C4-2B (cell line): ENCODE measurements at regions not wholly inside any gene's neighbourhood (a gene's known extent, or its start where the extent isn't known, plus 50 kb on each side); places are given as distances from the start of the nearest gene placed in this dataset.

Experiments
- H3K27ac ChIP-seq: fragments of 450-650 bp; 2 replicates; pipeline ENCODE4 v1.5.1; 2017
- CTCF ChIP-seq: fragments of 450-650 bp; conservative IDR thresholded peaks from 2 replicates; pipeline ENCODE4 v1.5.1; 2017; ENCODE audit warnings: mild to moderate bottlenecking
- ZFX ChIP-seq: fragments of 450-650 bp; IDR thresholded peaks from 2 replicates; pipeline ENCODE4 v1.6.1; 2017

- H3K27ac ChIP-seq, result no peak overlapping the region
- no peak for TF ChIP-seq ZFX
- no peak for TF ChIP-seq CTCF
Observed at GRCh38 chrX:139141370-139141769, 389.2 kb upstream of the F9 start.

- H3K27ac ChIP-seq, result no peak overlapping the region
- no peak for TF ChIP-seq ZFX
- TF ChIP-seq CTCF, result no peak
Observed at GRCh38 chrX:139134316-139134715, 396.2 kb upstream of the F9 start.

GRCh38 chrX:139126493-139126892 is 404.0 kb upstream of the F9 start:
- TF ChIP-seq CTCF (peak; percentile 63), ZFX (no peak)
- no peak overlapping the region for H3K27ac ChIP-seq

GRCh38 chrX:139125916-139126315 is 404.6 kb upstream of the F9 start:
- H3K27ac ChIP-seq, result no peak overlapping the region
- no peak for TF ChIP-seq ZFX
- no peak for TF ChIP-seq CTCF

GRCh38 chrX:139121616-139122286 is 408.8 kb upstream of the F9 start:
- TF ChIP-seq ZFX (no peak), CTCF (no peak)
- H3K27ac ChIP-seq, result no peak overlapping the region

GRCh38 chrX:139120760-139121159 is 409.2 kb upstream of the FGF13 start:
- H3K27ac ChIP-seq, result no peak overlapping the region
- TF ChIP-seq ZFX (no peak), CTCF (no peak)

GRCh38 chrX:139113708-139114107 is 402.2 kb upstream of the FGF13 start:
- TF ChIP-seq ZFX, result no peak
- no peak overlapping the region for H3K27ac ChIP-seq

- no peak overlapping the region for H3K27ac ChIP-seq
- TF ChIP-seq ZFX (no peak), CTCF (no peak)
Observed at GRCh38 chrX:139112432-139112831, 400.9 kb upstream of the FGF13 start.
